HG03139 (cell line): ENCODE measurements at regions not wholly inside any gene's neighbourhood (a gene's known extent, or its start where the extent isn't known, plus 50 kb on each side); places are given as distances from the start of the nearest gene placed in this dataset.
"Not testable (repeated sequence)": the region's sequence is repeated elsewhere in the genome, so short reads cannot be mapped to it uniquely, and the experiment has no call there.

Experiments used
- ATAC-seq: cut with Tn5 transposase; IDR thresholded peaks from one replicate; pipeline ENCODE4 v1.9.1; 2021; ENCODE audit not compliant: unreplicated experiment

DNA sequence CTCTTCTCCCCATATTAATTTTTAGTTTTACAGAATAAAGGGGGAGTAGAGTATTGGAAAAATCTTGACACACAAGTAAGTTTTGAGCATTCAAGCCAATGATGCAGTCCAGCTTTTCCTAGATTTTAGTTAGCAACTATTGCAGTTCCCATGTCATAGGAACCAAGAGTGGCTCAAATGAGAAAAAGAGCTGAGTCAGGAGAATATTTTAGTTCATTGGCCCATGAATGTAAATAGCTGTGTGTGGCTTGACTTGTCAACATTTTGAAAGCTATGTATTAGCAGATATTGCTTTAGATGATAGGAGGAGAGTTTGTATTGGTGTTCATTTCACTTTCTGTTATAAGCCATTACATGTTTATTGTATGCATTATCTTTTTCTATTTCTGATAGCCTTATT, 853.7 kb downstream of the PLOD2 start:
- ATAC-seq = no peak

DNA sequence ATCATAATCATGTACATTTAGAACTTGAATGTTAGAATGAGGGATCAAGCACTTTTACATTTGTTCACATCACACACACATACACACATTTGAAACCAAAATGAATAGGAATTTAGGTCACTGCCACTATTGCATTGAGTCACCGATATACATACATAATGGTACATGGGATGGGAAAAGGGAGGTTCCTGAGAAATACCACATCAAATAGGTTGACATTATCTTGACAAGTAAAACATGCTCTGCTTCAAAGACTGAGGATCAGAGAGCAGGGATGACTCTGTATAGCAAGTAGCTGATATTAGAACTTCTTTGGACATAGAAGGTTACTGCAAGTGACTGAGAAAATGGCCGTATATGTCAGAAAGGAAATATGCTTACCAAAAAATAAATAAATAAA, 847.2 kb downstream of the PLOD2 start:
- ATAC-seq = no peak

DNA sequence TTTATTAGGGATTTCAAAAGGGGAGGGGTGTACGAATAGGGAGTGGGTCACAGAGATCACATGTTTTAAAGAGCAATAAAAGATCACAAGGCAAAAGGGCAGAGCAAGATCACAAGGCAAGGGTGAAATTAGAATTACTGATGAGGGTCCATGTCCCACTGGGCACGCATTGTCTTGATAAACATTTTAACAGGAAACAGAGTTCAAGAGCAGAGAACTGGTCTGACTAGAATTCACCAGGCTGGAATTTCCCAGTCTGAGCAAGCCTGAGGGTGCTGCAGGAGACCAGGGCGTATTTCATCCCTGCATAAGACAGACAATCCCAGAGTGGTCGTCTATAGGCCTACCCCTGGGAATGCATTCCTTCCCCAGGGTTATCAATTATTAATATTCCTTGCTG, 844.7 kb downstream of the PLOD2 start:
- ATAC-seq = not testable (repeated sequence)

DNA sequence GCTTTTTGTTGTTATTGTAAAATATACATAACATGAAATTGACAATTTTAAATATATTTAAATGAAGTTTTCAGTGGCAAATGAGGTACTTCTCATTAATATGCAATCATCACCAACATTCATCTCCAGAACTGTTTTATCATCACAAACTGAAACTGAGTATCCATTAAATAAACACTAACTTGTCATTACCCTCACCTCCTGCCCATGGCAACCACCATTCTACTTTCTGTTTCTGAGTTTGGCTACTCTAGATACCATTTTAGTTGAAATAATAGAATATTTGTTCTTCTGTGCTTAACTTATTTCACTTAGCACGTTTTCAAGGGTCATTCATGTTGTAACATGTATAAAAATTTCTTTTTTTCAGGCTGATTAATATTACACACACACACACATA, 834.3 kb downstream of the PLOD2 start:
- no peak for ATAC-seq

DNA sequence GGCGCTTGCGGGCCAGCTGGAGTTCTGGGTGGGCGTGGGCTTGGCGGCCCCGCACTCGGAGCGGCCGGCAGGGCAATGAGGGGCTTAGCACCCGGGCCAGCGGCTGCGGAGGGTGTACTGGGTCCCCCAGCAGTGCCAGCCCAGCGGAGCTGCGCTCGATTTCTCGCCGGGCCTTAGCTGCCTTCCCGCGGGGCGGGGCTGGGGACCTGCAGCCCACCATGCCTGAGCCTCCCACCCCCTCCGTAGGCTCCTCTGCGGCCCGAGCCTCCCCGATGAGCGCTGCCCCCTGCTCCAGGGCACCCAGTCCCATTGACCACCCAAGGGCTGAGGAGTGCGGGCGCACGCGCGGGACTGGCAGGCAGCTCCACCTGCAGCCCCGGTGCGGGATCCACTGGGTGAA, 827.6 kb downstream of the PLOD2 start:
- not testable (repeated sequence) for ATAC-seq

DNA sequence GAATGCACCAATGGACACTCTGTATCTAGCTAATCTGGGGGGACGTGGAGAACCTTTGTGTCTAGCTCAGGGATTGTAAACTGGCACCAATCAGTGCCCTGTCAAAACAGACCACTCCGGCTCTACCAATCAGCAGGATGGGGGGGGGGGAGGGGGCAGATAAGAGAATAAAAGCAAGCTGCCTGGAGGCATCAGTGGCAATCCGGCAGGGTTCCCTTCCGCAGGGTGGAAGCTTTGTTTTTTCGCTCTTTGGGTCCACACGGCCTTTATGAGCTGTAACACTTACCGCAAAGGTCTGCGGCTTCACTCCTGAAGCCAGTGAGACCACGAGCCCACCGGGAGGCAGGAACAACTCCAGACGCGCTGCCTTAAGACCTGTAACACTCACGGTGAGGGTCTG, 827.1 kb downstream of the PLOD2 start:
- no peak for ATAC-seq

DNA sequence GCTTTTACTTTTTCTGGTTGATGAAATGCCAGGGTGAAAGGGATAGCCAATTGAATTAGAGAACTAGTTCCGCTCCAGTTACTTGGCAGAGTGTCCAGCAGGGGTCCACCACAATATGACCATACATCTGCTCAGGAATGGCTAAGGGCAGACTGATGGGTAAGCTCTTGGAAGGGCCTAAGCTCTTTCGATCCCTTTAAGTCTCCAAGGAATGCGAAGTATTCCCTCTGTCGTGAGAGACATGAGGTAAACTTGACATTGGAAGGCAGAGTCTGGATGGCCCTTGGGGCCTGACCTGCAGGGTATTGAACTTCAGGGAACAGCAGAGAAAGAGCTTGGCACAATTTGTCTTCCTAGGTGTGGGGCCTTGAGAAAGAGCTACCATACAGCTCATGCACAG, 805.8 kb downstream of the PLOD2 start:
- ATAC-seq = no peak

DNA sequence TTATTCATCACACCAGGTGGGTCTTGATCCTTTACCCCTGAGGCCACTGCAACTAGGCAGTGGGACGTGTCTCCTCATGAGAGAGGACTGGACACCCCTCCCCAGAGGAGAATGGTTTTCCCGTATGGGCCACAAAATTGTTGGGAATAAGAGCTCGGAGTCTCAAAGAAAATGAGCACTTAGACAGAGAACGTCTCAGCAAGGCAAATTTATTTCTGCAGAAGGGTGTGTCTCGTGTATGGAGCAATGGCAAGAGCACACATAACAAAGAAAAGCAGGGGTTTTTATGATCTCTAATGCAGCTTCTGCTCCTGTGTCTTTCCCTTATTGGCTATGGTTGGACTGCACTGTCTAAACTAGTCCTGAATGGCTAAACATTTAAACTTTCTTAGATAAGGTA, 803.5 kb downstream of the PLOD2 start:
- no peak for ATAC-seq

DNA sequence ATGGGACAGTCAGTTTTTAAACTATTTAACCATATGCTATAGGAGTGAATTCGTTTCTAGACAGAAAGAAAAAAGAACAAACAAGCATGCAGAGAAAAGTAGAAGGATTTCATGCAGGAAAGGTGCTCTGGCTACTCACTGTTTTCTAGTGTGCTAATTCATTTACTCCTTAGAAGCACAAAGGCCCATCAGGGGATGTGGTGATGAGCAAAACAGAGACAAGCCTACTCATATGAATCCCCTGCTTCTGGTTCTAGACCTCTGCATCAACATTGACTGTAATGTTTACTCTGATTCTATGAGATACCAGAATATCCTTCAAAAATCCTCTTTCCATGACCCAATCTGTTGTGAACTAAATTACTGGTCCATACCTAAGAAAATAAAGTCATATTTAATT, 801.9 kb downstream of the PLOD2 start:
- no peak for ATAC-seq

DNA sequence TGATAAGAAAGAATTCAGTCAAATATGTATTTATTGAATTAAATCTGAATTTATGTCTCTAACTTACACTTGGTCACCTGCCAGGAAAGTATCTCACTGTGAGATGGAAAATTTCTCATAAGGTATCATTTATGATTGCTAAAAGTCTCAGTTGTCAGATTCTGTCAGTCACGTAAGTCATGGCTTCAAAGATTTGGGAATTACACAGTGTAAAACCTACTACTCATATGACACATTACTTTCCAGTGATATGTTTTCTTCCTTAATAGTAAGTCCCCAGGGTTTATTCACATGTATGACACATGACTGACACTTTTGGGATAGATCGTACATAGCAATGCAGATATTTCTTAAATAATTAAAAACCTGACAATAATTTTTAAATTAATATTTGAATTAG, 792.2 kb downstream of the PLOD2 start:
- no peak for ATAC-seq

DNA sequence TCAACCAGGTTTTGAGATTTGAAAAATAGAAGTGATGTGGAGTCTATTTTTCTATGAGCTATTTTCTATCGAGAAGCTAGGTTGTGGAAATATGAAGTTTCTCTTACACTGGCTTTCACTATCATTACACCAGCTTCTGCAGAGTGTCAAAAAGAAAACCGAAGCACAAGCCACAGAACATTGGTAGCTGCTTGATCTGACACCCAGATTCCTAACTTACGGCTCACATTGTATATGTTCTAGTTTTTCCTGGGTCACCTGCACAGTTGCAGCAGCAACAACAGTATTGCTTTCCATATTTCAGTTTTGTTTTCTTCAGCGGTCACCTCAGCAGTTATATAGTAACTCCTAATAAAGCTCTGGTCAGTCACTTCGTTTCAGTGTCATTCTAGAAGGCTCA, 790.1 kb downstream of the PLOD2 start:
- ATAC-seq = no peak

DNA sequence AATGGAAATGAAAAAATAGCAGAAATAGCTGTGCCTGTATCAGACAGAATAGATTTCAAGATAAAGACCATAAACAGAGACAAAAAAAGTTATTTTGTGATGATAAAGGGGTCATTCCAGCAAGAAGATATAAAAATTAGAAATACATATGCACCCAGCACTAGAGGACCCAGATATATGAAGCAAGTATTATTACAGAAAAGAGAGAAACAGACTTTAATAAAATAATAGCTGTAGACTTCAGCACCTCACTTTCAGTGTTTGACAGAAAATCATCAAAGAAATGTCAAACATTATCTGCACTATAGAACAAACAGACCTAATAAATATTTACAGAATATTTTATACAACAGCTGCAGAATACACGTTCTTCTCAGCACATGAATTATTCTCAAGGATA, 783.7 kb downstream of the PLOD2 start:
- no peak for ATAC-seq

DNA sequence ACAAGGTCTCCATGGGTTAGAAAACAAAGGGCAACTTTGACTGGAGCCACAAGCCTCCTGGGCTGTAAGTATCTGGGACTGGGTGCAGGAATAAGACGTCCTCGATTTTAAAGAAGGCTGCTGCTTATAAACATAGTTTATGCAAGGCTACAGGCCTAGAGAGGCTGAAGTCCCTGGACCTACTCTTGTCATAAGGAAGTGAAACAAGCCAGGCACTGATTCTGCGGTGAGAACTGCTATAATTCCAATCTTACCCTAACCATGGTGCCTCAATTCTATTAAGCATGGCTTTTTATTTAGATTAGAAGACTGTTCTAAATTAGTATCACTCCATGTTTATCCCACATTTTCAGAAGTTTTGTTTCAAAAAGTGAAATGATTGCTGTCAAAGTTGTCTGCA, 777.6 kb downstream of the PLOD2 start:
- no peak for ATAC-seq

DNA sequence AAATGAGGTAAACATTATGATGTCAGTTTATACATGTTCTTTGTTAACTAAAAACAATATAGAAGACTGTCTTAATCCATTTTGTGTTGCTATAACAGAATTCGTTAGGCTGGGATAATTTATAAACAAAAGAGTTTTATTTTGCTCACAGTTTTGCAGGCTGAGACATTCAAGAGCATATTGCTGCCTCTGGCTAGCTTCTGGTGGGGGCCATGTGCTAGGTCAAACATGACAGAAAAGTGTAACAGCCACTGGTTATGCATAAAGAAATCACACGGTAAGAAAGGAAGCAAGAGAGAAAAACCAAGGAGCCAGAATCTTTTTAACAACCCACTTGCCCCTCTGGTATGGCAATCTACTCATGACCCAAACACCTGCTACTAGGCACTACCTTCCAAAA, 776.7 kb downstream of the PLOD2 start:
- ATAC-seq = no peak

DNA sequence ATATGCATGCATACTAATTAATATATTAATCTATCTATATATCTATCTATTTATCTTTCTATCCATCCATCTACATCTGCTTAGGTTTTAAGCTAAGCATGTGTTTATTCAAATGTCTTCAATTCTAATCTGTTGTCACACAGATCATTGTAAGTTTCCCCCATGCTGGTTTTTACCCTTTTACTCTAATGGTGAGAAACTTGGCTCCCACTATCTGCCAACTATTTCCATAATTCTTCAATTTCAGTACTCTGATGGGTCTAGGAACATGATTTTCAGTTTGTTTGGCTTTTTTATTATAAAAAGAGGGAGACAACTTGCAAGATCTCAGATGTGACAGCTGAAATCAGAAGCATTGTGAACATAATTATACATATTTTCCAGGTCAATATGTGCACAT, 773.8 kb downstream of the PLOD2 start:
- ATAC-seq = no peak

DNA sequence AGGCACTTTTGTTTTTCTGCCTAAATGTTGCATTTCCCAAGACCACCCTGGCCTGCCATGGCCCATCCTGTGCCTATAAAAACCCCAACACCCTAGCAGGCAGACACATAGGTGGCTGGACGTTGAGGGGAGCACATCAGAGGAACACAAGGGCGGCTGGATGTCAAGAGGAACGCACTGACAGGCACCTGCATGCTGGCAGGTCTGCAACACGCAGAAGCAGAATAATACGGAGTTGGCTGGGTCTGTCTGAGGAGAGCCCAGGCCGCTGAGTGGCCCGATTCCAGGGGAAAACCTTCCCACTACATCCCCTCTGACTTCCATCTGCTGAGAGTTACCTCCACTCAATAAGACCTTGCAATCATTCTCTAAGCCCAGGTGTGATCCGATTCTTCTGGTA, 765.6 kb downstream of the PLOD2 start:
- no peak for ATAC-seq

DNA sequence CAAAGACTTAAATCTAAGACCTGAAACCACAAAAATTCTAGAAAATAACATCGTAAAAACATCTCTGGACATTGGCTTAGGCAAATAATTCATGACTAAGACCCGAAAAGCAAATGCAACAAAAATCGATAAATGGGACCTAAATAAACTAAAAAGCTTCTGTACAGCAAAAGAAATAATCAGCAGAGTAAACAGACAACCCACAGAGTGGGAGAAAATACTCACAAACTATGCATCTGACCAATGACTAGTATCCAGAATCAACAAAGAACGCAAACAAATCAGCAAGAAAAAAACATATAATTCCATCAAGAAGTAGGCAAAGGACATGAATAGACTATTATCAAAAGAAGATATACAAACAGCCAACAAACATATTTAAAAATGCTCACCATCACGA, 749.4 kb downstream of the PLOD2 start:
- ATAC-seq = no peak

DNA sequence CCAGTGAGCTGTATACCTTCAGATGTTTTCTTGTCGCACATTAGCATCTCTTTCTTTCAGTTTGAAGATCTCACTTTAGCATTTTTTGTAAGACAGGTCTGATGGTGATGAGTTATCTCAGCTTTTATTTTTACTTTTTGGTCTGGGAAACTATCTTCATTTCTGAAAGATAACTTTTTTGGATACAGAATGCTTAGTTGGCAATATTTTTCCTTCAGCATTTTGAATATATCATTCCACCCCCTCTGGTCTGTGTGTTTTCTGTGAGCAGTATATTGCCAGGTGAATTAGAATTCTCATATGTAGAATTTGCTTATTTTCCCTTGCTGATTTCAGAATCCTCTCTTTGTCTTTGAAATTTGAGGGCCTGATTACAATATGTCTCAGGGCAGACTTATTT, 743.3 kb downstream of the PLOD2 start:
- ATAC-seq = no peak

DNA sequence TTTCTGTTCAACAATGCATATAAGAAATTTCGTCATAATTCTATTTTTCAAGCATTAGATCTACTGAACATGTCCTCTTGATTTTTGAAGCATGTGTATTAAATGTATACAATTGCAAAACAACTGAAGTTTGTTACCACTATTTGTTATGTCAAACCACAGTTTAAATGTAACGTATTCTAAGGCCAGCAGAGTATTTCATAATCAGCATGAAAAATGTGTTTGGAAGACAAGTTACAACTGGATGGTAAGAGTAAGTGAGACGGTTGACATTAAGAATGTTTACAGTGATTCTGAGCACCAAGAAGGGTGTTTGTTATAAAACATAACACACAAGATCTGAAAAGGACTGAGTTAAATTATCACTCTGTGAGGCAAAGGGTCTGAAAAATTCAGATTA, 738.4 kb downstream of the PLOD2 start:
- ATAC-seq = no peak

DNA sequence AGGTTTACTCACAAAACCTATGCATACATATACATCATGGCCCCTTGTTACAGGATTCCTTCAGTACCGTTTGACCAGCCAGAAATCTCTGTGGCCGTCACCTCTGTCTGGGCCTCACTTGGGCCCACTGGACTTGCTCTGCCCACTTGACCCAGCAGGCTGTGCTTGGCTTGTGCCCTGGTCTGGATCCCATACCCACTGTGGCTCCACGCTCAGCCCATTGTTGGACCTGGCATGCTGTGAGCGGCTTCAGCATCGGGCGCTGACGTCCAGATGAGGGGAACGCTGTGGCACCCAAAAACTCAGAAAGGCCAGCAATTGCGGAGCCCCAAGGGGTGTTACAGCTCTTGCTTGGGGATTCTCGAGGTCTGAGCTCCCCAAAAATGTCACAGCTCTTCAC, 733.6 kb downstream of the PLOD2 start:
- no peak for ATAC-seq

DNA sequence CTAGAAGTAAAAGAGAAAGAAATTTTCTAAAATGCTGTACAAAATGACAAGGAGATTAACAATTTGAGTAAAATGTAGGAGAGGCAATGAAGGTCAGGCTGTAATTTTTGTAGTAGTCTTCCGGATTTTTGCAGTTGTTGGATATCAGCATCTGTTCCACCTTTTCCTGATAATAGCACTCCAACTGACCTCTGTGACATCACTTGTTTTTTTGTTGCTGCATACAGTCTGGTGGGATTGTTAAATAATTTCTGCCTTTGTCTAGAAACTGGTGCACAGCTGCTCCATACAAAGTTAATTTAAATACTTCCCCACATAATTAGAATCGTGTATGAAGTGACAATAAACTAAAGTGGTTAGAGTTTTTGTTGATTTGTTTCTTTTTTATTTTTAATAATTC, 731.4 kb downstream of the PLOD2 start:
- ATAC-seq = no peak

DNA sequence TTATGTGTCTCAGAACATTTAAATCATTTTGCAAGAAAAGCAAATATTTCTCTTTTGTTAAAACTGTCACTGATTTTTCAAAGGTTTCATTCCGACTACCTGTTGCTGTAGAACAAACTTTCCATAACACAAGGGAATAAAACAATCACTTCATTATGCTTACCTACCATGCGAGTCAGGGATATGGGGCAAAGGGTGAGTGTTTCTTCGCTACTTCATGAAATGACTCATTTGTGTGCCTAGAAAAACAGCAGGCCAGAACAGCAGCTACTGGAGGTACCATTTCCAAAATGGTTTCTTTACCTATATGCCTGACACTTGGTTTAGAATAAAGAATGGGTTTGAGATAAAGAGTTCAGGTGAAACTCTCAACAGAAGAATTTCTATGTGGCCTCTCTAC, 712.5 kb downstream of the PLOD2 start:
- no peak for ATAC-seq

DNA sequence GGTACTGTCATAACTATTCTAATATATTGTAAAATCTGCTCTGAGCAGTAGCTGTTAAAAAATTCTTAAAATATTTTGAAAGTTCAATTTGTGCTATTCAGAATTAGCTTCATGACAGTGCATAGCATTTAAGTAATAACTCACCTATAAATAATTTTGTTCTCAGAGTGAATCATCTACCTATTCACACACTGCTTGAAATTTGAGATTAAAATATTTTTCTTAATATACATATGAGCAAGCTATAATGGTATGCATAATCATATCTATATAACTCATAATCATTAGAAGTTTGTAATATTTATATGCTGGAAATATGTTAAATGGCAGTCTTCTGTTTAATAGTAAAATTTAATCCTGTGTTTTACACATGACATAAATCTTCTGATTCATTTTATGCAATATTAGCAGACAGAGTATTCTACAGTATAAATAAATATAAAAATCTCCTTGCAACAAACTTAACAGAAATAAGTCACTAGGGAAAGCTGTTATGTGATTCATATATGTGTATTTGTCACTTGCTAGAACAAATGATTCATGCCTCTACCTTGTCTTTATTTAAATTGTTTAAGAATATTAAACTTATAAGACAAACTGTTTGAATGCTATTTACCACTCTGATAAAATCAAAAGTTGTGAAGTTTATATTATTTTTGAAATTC, 710.8 kb downstream of the PLOD2 start:
- no peak for ATAC-seq
